SK-N-SH (cell line): ENCODE measurements at regions not wholly inside any gene's neighbourhood (a gene's known extent, or its start where the extent isn't known, plus 50 kb on each side); places are given as distances from the start of the nearest gene placed in this dataset.

Experiments used
- POLR2AphosphoS5 ChIP-seq: IDR thresholded peaks from 2 replicates; pipeline ENCODE4 v1.6.1; 2012; ENCODE audit warnings: low read depth, low read length
- TF ChIP-seq, protein P1 (sequence below): fragments of 200-600 bp; sonication (generic); IDR thresholded peaks from 2 replicates; pipeline ENCODE4 v1.6.1; 2017; ENCODE audit warnings: antibody characterized with exemption, mild to moderate bottlenecking, moderate library complexity
- TF ChIP-seq, protein P2 (sequence below): IDR thresholded peaks from 2 replicates; pipeline ENCODE4 v1.4.0; 2012; ENCODE audit warnings: low read depth, borderline replicate concordance
- TF ChIP-seq, protein P3 (sequence below): IDR thresholded peaks from 2 replicates; pipeline ENCODE4; 2012

DNA sequence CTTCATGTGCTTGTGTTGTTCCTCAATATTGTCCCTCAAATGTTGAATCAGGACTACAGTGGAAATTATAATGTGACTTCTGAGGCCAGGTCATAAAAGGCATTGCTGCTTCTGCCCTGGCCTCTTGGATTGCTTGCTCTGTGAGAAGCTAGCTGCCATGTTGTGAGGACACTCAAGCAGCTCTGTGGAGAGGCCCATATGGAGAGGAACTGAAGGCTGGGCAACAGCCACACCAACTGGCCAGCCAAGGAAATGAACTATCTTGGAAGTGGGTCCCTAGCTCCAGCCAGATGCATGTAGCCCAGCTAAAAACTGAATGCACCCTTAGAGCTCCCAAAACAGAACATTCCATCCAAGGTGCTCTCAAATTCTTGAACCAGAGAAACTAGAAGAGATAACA is 282.6 kb downstream of the BMP7 start:
- no peak for TF ChIP-seq POLR2AphosphoS5
- TF ChIP-seq, protein P1, sequence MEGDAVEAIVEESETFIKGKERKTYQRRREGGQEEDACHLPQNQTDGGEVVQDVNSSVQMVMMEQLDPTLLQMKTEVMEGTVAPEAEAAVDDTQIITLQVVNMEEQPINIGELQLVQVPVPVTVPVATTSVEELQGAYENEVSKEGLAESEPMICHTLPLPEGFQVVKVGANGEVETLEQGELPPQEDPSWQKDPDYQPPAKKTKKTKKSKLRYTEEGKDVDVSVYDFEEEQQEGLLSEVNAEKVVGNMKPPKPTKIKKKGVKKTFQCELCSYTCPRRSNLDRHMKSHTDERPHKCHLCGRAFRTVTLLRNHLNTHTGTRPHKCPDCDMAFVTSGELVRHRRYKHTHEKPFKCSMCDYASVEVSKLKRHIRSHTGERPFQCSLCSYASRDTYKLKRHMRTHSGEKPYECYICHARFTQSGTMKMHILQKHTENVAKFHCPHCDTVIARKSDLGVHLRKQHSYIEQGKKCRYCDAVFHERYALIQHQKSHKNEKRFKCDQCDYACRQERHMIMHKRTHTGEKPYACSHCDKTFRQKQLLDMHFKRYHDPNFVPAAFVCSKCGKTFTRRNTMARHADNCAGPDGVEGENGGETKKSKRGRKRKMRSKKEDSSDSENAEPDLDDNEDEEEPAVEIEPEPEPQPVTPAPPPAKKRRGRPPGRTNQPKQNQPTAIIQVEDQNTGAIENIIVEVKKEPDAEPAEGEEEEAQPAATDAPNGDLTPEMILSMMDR: no peak
- TF ChIP-seq, protein P2, sequence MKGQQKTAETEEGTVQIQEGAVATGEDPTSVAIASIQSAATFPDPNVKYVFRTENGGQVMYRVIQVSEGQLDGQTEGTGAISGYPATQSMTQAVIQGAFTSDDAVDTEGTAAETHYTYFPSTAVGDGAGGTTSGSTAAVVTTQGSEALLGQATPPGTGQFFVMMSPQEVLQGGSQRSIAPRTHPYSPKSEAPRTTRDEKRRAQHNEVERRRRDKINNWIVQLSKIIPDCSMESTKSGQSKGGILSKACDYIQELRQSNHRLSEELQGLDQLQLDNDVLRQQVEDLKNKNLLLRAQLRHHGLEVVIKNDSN: no peak
- TF ChIP-seq, protein P3, sequence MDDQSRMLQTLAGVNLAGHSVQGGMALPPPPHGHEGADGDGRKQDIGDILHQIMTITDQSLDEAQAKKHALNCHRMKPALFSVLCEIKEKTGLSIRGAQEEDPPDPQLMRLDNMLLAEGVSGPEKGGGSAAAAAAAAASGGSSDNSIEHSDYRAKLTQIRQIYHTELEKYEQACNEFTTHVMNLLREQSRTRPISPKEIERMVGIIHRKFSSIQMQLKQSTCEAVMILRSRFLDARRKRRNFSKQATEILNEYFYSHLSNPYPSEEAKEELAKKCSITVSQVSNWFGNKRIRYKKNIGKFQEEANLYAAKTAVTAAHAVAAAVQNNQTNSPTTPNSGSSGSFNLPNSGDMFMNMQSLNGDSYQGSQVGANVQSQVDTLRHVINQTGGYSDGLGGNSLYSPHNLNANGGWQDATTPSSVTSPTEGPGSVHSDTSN: no peak
